ENCODE measurements at regions not wholly inside any gene's neighbourhood (a gene's known extent, or its start where the extent isn't known, plus 50 kb on each side); places are given as distances from the start of the nearest gene placed in this dataset.

- no peak for DNase-seq
Measured at GRCh38 chr7:41517771-41518170, 185.1 kb downstream of the INHBA start.

GRCh38 chr7:41508755-41509154 lies 194.1 kb downstream of the INHBA start:
- DNase-seq, result peak; percentile 14

DNA sequence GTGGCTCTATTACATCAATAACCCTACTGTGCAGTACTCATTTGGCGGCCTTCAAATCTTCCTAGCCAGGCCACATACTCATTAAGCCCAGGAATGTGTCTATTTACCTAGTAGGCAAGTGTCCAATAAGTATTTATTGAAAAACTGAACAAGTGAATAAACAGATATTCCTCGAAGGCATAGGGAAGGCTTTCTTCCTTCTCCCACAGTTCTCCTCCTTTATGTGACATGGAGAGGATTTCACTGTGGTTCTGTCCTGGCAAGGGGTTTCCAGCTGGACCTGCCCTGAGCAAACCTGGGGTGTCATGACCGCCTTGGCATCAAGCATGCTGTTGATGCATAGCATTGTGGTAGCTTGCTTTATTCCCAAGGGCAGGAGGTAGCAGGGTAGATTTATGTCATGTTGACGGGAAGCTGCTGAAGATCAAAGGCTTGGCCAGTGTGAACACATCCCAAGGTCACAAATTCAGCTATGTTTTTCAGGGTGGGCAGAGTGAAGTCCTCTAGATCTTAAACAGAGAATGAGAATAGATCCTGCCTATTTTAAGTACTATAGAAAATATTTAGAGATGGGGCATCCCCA lies 195.1 kb downstream of the INHBA start:
- no peak for DNase-seq

DNA sequence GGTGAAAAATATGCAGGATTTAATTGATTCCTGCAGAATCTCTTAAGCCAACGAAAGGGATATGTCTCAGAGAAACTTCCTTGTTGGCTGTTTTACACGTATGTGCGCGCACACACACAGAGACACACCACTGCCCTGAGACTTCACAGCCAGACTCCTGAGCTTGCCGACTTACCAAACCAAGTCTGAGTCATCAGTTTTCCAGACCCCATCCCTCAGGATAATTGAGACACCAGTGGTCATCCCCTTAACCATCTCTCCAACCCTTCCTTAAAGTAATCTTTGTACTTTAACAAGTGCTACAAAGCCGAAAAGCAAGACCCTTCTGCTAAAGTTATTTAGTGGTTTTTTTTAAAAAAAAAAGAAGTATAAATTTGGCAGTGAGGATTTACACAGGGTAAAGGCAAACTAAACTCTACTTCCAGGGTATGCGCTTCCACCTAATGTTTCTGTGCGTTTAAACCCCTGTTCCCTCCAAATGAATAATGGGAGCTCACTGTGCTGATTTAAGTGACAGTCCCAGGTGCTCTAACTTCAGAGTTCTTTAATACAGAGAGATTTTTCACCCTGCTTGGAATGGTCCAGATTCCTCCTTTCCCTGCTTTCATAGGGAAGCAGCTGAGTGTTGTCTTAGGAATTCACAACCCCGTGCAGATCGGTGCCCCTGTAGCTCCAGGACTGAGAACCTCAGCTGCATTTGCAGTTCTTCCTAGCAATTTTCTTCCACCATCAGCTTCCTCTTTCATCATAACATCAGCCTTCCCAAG lies 198.5 kb downstream of the INHBA start:
- no peak for DNase-seq

DNA sequence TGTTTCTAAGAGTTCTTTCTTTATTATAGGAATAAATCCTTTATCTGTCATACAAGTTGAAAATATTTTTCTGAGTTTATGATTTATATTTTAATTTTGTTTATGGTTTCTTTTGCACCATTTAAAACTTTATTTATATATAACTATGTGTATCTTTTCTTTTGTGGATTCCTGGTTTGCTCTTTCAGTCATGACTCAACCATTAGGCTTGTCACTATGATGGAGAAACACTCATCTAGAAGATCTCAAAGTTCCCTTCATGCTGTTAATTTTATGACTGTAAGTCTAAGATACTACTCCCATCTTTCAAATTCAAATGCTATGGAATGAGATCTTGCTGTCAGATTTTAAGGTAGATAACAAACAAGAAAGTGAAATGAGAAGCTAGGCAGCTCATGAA lies 199.5 kb downstream of the INHBA start:
- peak; percentile 37 for DNase-seq

GRCh38 chr7:41501466-41501865 lies 201.4 kb downstream of the INHBA start:
- no peak for DNase-seq

- DNase-seq, result no peak
Measured at GRCh38 chr7:41501006-41501405, 201.9 kb downstream of the INHBA start.

DNA sequence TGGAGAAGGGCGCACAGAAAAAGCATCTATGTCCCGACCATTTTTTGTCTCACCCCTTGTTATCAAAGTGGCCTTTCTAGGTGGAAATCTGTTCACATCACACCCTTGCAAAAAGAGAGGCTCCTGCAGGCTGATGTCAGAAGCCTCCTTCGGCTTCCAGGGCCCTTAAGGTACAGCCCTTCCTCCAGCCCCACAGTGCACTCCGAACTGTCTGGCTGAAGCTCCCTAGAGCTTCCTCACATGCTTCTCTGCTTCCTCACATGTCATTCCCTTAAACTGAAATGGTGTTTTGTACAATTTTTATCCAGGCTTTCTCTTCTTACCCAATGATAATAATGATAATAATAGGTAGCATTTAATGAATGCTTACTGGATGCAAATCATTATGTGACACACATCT lies 210.3 kb downstream of the INHBA start:
- no peak for DNase-seq

GRCh38 chr7:41491883-41492471 lies 210.9 kb downstream of the INHBA start:
- no peak for DNase-seq

- no peak for DNase-seq
Measured at GRCh38 chr7:41491308-41491707, 211.6 kb downstream of the INHBA start.

DNA sequence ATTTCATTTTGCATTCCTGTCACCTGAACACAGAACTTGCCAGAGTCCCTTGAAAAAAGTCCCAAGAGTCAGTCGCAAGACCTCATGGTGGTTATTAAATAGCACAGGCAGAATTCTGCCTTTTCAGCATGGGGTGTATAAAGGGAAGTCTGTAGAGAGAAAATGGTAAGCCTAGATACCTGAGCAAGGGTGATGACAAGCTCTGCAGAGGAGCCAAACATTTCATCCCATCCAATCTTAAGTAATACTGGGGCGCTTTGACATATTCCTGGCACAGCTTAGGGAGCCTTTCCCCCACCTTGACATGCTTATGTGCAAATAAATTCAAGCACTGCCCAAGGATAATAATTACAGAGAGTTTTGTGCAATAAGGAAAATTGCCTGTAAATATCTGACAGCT lies 213.0 kb downstream of the INHBA start:
- no peak for DNase-seq

DNA sequence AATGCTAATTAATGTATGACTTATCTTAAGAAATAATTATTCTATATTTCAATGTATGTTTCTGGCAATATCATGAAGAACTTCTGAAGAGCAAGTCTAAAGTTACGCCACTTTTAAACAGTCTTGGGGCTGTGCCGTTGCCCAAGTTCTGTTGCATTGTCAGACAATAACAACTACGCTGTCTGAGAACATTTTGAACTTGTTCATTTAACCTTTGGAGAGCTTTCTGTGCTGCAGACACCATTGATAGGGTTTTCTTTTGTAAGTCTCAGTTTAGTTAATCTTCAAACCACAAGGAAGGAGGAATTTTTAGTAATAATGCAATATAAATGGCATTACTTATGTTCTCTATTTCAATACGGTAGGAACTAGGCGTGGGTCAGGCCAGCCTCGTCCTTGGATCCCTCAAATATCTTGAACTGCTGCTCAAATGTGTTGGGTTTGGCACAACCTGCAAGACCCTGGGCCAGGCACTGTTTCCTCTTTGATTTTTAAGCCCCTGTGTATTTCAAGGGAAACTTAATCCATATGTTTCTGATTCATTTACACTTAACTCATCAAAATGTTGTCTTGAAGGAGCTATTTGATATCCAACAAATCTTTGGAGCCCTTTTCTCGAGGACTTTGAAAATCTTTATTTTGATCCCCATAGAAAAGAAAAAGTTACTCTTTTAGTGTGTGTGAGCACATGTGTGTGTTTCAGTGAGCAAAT lies 215.5 kb downstream of the INHBA start:
- no peak for DNase-seq

GRCh38 chr7:41481353-41481752 lies 221.5 kb downstream of the INHBA start:
- DNase-seq, result no peak

- DNase-seq, result no peak
Measured at GRCh38 chr7:41478187-41478586, 224.7 kb downstream of the INHBA start.

DNA sequence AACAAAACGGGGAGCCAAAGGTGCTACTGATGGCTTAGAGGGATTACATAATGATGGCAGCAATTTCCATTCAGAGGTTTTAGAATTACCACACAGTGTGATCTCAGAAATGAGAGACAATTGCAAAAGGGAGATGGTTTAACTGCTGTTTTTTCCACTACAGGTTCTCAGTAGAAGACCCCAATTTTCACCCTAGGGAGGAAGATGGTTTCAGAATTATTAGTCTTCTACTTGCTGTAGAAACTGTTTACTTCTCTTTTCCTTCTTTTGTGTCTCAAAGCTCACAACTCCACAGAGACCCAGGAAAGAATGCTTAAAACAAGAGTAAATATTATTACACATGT lies 226.5 kb downstream of the INHBA start:
- no peak for DNase-seq

GRCh38 chr7:41475801-41476459 lies 227.0 kb downstream of the INHBA start:
- no peak for DNase-seq

DNA sequence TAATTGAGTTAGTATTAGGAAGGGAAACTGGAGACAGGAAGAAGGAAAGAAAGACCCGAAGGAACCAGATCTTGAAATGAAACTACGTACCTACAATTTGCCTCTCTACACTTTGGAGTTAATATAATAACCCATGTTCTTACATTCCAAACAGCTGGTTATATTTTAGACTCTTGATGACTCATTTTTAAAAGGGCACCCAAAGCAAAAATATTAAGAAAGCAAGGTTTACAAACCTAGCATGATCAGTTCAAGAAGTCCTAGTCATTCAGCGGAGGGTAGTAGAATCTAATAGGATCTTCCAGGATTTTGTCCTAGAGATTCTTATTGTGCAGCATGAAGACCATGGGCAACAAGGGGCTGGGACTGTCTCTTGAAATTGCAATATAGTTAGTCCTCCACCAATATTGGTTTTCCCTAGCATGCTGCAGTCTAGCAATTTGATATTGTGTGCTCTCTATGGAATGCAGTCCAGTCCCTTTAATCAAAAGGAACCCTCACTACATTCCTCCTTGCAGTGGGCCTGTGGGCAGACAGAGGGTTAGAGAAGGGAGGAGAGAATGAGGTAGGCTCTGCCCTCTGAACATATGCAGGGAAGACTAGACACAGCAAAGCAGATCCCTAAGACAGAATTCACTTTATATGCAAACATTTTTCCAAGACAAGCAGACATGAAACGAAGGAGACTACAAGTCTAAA lies 230.3 kb downstream of the INHBA start:
- peak; percentile 36 for DNase-seq

DNA sequence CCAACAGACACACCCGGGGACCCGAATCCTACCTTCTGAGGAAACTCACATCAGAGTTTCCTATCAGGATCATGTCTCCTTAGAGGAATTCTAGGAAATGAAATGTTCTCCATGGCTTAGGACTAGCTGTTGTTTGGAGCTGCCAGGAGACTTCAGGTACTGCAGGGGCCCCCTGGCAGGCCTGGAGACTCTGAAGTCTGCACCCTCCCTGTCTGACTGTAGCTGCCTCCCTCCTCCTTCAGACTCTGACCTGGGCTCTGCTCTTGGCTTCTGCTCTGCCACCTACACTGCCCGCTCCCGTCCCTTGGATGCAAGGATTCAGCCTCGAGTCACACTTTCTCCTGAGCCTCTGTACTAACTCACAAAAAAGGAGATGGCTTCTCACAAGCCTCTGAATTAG lies 232.8 kb downstream of the INHBA start:
- no peak for DNase-seq

- DNase-seq, result no peak
Measured at GRCh38 chr7:41467596-41467995, 235.3 kb downstream of the INHBA start.

- DNase-seq, result no peak
Measured at GRCh38 chr7:41466760-41467384, 236.0 kb downstream of the INHBA start.

DNA sequence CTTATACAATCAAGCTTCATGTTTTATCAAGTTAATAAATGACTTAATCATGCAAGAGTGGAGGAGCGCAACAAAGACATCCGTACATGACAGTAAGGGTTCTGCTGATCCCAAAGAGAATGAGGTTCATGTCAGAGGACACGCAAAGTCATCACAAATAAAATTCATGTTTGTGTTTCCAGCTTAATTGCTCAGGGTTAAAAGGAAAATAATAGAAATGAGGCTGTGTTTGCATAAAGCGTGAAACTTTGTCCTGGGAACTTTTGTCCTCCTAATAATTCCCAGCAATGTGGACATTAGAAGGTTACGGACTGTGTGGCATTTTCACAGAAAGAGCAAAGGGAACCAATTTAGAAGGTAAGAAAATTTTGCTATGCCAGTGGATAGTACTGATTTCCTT lies 237.3 kb downstream of the INHBA start:
- DNase-seq, result no peak

DNA sequence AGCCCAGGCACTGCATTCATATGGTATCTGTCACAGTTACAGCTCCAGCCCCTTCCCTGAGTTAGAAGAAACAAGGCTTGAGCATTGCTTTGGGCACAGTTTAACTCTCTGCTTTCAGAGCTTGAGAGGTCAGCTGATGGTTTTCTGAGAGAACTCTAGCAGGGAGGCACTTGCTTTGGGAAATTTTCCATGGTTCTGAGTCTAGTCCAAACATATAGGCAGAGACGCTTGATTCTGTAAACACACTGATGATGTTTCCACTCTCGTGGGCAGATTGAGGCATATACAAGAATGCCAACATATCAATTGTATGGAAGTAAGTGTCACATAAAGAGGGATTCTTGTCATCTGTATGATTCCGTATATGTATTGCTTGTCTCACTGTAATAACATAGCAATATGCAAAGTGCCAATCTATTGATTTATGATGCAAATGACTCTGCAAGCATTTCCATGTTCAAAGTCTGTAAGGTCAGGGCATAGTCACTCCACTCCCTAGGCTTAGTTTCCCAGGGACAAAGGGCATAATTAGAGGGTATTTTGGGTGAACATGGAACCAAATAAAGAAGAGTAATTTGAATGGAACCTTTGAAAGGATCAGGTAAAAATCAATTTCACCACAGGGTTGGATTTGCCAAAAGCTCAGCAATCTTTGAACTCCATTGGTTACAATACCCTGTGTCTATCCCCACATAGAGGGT lies 239.0 kb downstream of the INHBA start:
- no peak for DNase-seq

All from EL (cell line).